ENCODE measurements at regions not wholly inside any gene's neighbourhood (a gene's known extent, or its start where the extent isn't known, plus 50 kb on each side); places are given as distances from the start of the nearest gene placed in this dataset.

DNA sequence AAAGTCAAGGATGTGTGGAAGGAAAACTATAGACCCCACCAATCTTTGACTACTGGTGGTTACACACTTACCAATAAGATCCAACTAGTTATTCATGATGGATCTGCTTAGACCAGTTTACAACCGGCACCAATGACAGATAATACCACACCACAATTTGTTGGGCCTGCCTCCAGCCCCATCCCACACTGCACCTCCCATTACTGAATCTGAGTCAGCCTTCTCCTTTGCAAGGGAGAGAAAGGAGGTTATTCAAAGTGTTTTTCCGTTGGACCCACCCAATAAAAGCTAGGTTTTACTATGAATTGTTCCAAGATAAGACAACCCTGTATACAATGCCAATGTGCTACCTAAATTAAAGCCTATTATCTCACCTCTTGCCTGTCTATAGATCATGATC lies 453.5 kb downstream of the MTRR start (continued):
- TF ChIP-seq, protein P1, sequence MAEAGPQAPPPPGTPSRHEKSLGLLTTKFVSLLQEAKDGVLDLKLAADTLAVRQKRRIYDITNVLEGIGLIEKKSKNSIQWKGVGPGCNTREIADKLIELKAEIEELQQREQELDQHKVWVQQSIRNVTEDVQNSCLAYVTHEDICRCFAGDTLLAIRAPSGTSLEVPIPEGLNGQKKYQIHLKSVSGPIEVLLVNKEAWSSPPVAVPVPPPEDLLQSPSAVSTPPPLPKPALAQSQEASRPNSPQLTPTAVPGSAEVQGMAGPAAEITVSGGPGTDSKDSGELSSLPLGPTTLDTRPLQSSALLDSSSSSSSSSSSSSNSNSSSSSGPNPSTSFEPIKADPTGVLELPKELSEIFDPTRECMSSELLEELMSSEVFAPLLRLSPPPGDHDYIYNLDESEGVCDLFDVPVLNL (CRISPR knock-in tag; IDR thresholded peaks at IDR 0.05; ENCODE audit: borderline replicate concordance, low read depth), result no peak
- TF ChIP-seq TEAD1 (CRISPR knock-in tag; IDR thresholded peaks at IDR 0.05), result no peak
- TF ChIP-seq, protein P2, sequence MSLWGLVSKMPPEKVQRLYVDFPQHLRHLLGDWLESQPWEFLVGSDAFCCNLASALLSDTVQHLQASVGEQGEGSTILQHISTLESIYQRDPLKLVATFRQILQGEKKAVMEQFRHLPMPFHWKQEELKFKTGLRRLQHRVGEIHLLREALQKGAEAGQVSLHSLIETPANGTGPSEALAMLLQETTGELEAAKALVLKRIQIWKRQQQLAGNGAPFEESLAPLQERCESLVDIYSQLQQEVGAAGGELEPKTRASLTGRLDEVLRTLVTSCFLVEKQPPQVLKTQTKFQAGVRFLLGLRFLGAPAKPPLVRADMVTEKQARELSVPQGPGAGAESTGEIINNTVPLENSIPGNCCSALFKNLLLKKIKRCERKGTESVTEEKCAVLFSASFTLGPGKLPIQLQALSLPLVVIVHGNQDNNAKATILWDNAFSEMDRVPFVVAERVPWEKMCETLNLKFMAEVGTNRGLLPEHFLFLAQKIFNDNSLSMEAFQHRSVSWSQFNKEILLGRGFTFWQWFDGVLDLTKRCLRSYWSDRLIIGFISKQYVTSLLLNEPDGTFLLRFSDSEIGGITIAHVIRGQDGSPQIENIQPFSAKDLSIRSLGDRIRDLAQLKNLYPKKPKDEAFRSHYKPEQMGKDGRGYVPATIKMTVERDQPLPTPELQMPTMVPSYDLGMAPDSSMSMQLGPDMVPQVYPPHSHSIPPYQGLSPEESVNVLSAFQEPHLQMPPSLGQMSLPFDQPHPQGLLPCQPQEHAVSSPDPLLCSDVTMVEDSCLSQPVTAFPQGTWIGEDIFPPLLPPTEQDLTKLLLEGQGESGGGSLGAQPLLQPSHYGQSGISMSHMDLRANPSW (CRISPR knock-in tag; conservative IDR thresholded peaks at IDR 0.05; ENCODE audit: low read depth), result no peak
- TF ChIP-seq ZBTB43 (CRISPR knock-in tag; IDR thresholded peaks at IDR 0.05), result no peak
- TF ChIP-seq, protein P3, sequence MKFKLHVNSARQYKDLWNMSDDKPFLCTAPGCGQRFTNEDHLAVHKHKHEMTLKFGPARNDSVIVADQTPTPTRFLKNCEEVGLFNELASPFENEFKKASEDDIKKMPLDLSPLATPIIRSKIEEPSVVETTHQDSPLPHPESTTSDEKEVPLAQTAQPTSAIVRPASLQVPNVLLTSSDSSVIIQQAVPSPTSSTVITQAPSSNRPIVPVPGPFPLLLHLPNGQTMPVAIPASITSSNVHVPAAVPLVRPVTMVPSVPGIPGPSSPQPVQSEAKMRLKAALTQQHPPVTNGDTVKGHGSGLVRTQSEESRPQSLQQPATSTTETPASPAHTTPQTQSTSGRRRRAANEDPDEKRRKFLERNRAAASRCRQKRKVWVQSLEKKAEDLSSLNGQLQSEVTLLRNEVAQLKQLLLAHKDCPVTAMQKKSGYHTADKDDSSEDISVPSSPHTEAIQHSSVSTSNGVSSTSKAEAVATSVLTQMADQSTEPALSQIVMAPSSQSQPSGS (CRISPR knock-in tag; IDR thresholded peaks at IDR 0.05; ENCODE audit: borderline replicate concordance, low read depth), result no peak
- no peak for TF ChIP-seq ZNF138 (CRISPR knock-in tag; conservative IDR thresholded peaks at IDR 0.05)
- no peak for TF ChIP-seq ELF4 (CRISPR knock-in tag; IDR thresholded peaks at IDR 0.05; ENCODE audit: low read depth)
- no peak for TF ChIP-seq GRHL2 (CRISPR knock-in tag; IDR thresholded peaks at IDR 0.05; ENCODE audit: insufficient replicate concordance, severe bottlenecking)
- no peak for TF ChIP-seq NR1H2 (CRISPR knock-in tag; IDR thresholded peaks at IDR 0.05)
- TF ChIP-seq CBFB (CRISPR knock-in tag; IDR thresholded peaks at IDR 0.05; ENCODE audit: low read depth), result no peak
- no peak for TF ChIP-seq ZNF416 (CRISPR knock-in tag; IDR thresholded peaks at IDR 0.05)
- TF ChIP-seq NR2C2 (CRISPR knock-in tag; IDR thresholded peaks at IDR 0.05), result no peak

DNA sequence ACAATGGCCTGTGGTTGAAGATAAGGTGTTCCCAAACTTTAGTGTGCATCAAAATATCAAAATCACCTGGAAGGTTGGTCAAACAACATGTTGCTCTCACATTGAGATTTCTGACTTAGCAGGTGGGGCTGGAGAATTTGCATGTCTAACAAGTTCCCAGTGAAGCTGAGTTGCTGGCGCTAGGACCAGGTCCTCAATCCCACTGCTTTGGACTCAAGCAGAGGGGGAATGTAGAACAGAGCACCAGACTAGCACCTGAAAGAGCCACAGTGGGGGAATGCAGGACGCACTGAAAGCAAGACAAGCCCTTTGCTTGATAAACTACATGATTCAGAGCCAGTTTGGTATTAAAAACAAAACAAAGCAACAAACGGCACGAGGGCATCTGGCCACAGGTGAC lies 458.1 kb downstream of the MTRR start:
- DNase-seq (ENCODE audit: low spot score) (no peak), ATAC-seq (peak; percentile 73)
- Mint-ChIP-seq H3K9me3 (no peaks in the 10 kb centered on the region), H3K4me1 (peaks cover 20% of the 10 kb centered on the region), H3K36me3 (no peaks in the 10 kb centered on the region), H3K27ac (no peak overlapping the region), H3K27me3 (ENCODE audit: low read depth) (no peaks in the 10 kb centered on the region; the same call in 1 of the 2 replicates), H3K4me3 (no peak overlapping the region)
- POLR2A ChIA-PET, result interaction anchor here (0.6 kb wide), 1 partner anchor 31 kb away, joined by 3 read pairs; no protein-coding TSS in a partner anchor
- CTCF ChIA-PET, result no interaction called here
- TF ChIP-seq SOX15 (CRISPR knock-in tag; IDR thresholded peaks at IDR 0.05), result no peak
- TF ChIP-seq, protein P4, sequence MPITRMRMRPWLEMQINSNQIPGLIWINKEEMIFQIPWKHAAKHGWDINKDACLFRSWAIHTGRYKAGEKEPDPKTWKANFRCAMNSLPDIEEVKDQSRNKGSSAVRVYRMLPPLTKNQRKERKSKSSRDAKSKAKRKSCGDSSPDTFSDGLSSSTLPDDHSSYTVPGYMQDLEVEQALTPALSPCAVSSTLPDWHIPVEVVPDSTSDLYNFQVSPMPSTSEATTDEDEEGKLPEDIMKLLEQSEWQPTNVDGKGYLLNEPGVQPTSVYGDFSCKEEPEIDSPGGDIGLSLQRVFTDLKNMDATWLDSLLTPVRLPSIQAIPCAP (CRISPR knock-in tag; IDR thresholded peaks at IDR 0.05), result no peak
- TF ChIP-seq, protein P5, sequence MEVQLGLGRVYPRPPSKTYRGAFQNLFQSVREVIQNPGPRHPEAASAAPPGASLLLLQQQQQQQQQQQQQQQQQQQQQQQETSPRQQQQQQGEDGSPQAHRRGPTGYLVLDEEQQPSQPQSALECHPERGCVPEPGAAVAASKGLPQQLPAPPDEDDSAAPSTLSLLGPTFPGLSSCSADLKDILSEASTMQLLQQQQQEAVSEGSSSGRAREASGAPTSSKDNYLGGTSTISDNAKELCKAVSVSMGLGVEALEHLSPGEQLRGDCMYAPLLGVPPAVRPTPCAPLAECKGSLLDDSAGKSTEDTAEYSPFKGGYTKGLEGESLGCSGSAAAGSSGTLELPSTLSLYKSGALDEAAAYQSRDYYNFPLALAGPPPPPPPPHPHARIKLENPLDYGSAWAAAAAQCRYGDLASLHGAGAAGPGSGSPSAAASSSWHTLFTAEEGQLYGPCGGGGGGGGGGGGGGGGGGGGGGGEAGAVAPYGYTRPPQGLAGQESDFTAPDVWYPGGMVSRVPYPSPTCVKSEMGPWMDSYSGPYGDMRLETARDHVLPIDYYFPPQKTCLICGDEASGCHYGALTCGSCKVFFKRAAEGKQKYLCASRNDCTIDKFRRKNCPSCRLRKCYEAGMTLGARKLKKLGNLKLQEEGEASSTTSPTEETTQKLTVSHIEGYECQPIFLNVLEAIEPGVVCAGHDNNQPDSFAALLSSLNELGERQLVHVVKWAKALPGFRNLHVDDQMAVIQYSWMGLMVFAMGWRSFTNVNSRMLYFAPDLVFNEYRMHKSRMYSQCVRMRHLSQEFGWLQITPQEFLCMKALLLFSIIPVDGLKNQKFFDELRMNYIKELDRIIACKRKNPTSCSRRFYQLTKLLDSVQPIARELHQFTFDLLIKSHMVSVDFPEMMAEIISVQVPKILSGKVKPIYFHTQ (CRISPR knock-in tag; IDR thresholded peaks at IDR 0.05), result no peak
- no peak for TF ChIP-seq NFATC4 (CRISPR knock-in tag; IDR thresholded peaks at IDR 0.05)
- TF ChIP-seq ELF4 (CRISPR knock-in tag; IDR thresholded peaks at IDR 0.05; ENCODE audit: low read depth), result no peak
- TF ChIP-seq, protein P6, sequence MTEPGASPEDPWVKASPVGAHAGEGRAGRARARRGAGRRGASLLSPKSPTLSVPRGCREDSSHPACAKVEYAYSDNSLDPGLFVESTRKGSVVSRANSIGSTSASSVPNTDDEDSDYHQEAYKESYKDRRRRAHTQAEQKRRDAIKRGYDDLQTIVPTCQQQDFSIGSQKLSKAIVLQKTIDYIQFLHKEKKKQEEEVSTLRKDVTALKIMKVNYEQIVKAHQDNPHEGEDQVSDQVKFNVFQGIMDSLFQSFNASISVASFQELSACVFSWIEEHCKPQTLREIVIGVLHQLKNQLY (CRISPR knock-in tag; IDR thresholded peaks at IDR 0.05), result no peak
- TF ChIP-seq TCF7 (CRISPR knock-in tag; IDR thresholded peaks at IDR 0.05; ENCODE audit: low read depth), result no peak
- TF ChIP-seq ZNF232 (CRISPR knock-in tag; IDR thresholded peaks at IDR 0.05), result no peak
- no peak for TF ChIP-seq FOXJ3 (CRISPR knock-in tag; IDR thresholded peaks at IDR 0.05; ENCODE audit: borderline replicate concordance)
- TF ChIP-seq, protein P7, sequence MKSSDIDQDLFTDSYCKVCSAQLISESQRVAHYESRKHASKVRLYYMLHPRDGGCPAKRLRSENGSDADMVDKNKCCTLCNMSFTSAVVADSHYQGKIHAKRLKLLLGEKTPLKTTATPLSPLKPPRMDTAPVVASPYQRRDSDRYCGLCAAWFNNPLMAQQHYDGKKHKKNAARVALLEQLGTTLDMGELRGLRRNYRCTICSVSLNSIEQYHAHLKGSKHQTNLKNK (CRISPR knock-in tag; IDR thresholded peaks at IDR 0.05), result no peak
- TF ChIP-seq EMX1 (CRISPR knock-in tag; IDR thresholded peaks at IDR 0.05), result no peak
